ENCODE measurements at regions not wholly inside any gene's neighbourhood (a gene's known extent, or its start where the extent isn't known, plus 50 kb on each side); places are given as distances from the start of the nearest gene placed in this dataset.
"Not testable (repeated sequence)": the region's sequence is repeated elsewhere in the genome, so short reads cannot be mapped to it uniquely, and the experiment has no call there.

DNA sequence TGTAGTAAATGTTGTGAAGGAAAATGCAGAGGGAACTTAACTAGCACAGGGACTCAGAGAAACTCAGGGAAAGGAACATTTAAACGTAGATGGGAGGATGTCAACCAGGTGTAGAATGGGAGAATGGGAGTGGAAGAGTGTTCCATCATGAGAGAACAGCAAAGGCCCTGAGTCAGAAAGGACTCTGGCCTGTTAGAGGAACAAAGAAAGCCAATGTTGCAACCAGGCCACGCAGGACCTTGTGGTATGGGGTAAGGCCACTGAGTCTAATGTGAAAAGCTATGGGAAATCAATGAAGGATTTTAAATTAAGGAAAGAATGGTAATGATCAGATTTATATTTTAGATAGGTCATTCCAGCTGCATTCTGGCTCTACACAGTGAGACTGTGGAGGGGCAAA, 76.6 kb upstream of the NBPF26 start:
- H3K9me3 ChIP-seq; H3K4me1 ChIP-seq; H3K27me3 ChIP-seq; H3K27ac ChIP-seq; DNase-seq; H3K36me3 ChIP-seq; H3K4me3 ChIP-seq; intact Hi-C loops (cut with DNase I; ENCODE audit: low total_unique reads): not testable (repeated sequence)
- WGBS, 5 donors: no CpG with 5 or more reads among the region's 2 CpGs

DNA sequence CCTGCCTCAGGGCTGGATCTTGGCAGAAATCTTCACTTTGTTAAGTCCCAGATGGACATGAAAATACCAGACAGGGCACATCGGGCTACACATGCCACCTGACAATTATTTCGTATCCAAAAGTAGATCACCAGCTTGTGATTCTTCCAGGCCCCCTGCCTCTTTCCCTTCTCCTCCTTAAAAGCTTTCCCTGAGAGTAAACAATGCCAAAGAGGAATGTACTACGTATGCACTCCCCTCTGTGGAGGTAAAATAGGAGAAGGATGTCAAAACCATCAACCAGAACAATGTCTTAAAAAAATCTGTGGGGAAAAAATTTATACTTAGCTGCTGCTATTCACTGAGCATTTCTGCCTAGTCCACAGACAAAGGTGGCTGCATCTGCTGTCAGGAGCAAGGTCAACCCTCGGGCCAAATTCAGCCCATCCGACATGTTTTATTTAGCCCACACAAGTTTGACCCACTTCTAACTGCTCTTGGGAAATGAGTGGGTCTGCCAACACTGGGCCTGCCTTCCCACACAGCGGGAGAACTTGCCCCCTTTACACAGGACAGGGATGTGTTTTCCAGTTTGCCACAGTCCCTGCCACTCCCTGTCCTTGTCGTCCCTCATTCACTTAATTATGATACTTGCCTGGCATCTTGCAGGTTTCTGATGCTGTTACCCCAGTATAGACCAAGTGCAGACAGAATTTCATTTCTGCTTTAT, 74.7 kb upstream of the NBPF26 start:
- H3K36me3 ChIP-seq; H3K4me3 ChIP-seq; H3K27me3 ChIP-seq; H3K4me1 ChIP-seq; intact Hi-C loops (cut with DNase I; ENCODE audit: low total_unique reads); H3K27ac ChIP-seq; H3K9me3 ChIP-seq; DNase-seq: not testable (repeated sequence)
- WGBS, 5 donors: no CpG with 5 or more reads among the region's 7 CpGs

DNA sequence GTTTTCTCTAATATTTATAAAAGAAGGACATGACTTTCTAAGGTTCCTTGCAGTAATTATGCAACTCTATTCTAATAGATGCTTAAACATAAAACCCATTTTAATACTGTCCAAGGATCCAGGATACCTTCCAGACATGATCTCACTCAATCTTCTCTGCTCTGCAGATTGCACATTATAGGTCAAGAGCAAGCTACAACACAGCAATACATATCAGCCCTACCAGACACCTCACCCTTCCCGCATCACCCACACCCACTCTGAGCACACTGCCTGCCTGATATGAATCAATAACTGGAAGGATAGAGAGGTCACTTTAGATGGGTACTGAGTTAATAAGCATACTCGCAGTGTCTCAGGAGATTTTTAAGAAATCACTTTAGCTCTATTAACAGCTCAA, 74.0 kb upstream of the NBPF26 start:
- WGBS, 5 donors: no CpG with 5 or more reads among the region's 2 CpGs
- H3K9me3 ChIP-seq; DNase-seq; H3K4me3 ChIP-seq; H3K27me3 ChIP-seq; H3K36me3 ChIP-seq; H3K4me1 ChIP-seq; H3K27ac ChIP-seq; intact Hi-C loops (cut with DNase I; ENCODE audit: low total_unique reads): not testable (repeated sequence)

DNA sequence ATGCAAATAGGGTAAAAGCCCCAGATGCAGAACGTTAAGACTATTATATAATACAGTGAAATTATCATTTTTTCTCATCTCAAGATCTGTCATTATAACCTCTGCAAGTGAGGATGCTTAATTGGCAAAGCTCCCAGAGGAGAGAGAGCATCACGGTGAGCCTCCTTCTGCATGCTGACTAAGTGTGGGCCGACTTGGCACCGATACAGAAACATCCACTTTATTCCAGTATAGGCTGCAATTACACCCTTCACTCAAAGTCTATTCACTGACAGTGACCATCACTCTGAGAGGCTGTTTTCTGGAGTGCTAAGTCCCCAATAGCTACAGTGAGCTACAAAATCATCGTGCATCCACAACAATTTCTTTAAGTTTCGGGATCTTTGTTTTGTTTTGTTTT, 69.6 kb upstream of the NBPF26 start:
- H3K36me3 ChIP-seq; H3K9me3 ChIP-seq; intact Hi-C loops (cut with DNase I; ENCODE audit: low total_unique reads); H3K4me3 ChIP-seq; H3K27ac ChIP-seq; H3K4me1 ChIP-seq; DNase-seq; H3K27me3 ChIP-seq: not testable (repeated sequence)
- 14 to 36% (median 19%) methylated on average over 1 of the region's 6 CpGs; no CpG with 5 or more reads in 2 of the 5 donors for WGBS, 5 donors

DNA sequence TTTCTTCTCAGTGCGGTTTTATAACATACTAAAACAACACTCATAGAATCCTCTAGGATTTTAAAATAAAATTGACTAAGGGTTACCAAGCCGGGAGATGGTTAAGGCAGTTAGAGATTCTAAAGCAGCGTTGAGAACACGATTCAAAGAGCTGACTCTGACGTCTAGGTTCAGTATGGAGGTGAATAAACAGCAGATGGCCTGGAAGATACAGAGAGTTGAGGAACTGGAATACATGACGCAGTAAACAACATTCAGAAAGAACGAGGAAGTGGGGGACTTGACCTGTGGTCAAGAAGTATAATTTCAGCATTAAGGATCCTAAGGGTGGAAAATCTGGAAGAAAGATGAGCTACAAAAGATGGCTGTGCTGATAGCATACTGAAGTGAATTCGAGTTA, 68.4 kb upstream of the NBPF26 start:
- H3K4me3 ChIP-seq; H3K9me3 ChIP-seq; H3K36me3 ChIP-seq; H3K4me1 ChIP-seq; H3K27ac ChIP-seq; intact Hi-C loops (cut with DNase I; ENCODE audit: low total_unique reads); DNase-seq; H3K27me3 ChIP-seq: not testable (repeated sequence)
- no CpG with 5 or more reads among the region's 8 CpGs for WGBS, 5 donors

DNA sequence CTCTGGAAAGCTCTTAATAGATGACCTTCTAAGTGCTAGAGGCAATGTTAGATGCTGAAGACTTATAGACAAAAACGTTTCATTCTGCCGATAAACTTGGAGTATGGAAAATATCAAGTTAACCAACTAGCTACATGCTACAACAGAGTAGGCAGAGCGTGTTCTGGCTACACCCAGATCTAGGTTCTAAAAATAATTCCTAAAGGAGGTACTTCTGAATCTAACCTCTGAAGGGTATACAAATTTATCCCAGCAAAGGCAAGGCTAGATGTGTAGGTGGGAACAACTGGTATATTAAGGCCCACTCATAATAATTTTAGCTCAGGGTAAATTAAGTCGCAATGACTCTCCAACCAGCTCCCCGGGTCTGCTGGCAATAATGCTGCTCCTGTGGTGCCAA, 67.6 kb upstream of the NBPF26 start:
- H3K27me3 ChIP-seq; H3K36me3 ChIP-seq; H3K9me3 ChIP-seq; H3K27ac ChIP-seq; H3K4me3 ChIP-seq; intact Hi-C loops (cut with DNase I; ENCODE audit: low total_unique reads); DNase-seq; H3K4me1 ChIP-seq: not testable (repeated sequence)
- no CpG with 5 or more reads among the region's 5 CpGs for WGBS, 5 donors

DNA sequence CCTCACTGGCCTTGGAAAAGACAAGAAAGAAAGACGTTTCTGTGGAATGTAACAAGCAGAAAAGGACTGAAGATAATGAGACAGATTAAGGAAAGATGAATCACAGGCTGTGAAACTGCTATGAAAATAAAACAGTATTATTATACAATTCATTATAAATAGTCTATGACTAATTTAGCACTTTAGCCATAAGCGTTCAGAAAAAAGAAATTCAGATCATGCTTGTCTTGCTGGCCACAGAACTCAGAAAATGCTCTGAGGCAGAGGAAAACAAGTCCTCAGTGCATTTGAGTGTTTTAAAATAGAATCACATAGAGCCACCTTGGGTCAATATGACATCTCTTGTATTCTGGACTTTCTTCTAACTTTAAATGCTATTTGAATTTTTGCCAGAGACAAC, 65.9 kb upstream of the NBPF26 start:
- H3K4me1 ChIP-seq; H3K4me3 ChIP-seq; H3K36me3 ChIP-seq; H3K27ac ChIP-seq; DNase-seq; H3K27me3 ChIP-seq; H3K9me3 ChIP-seq; intact Hi-C loops (cut with DNase I; ENCODE audit: low total_unique reads): not testable (repeated sequence)
- WGBS, 5 donors: 67% methylated on average over 1 of the region's 2 CpGs; no CpG with 5 or more reads in 4 of the 5 donors

DNA sequence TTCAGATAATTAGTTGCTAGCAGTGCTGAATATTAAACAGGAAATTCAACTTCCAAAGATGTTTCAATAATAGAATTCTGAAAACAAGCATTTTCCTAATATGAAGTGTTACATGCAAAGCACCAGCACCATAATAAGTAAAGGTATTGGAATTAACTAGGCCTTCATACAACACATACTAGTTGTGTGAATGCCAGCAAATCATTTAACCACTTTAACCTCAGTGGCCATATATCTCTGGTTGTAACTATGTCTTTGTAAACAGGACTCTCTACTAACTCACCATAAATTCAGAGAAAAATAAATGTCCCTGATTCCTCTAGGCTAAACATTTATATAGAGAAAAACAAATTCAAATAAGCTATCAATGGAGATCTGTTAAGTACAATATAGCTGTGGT, 65.1 kb upstream of the NBPF26 start:
- H3K36me3 ChIP-seq; H3K9me3 ChIP-seq; DNase-seq; H3K4me3 ChIP-seq; H3K27ac ChIP-seq; intact Hi-C loops (cut with DNase I; ENCODE audit: low total_unique reads); H3K4me1 ChIP-seq; H3K27me3 ChIP-seq: not testable (repeated sequence)

DNA sequence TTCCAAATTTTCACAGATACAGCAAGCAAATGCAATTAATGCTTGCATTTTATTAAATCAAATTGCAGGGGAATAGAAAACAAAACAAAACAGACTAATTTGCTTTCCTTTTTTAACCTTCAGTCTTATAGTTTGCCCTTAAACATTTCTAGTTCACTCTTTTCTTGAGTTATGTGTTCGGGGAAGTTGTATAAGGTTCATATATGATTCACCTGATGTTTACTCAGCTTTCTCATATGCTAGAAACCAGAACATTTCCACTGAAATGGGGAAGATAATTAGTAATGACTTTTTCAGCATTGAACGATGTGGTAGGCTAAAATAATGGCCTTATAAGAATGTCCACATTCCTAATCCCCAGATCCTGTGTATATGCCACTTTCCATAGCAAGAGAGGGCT, 64.6 kb upstream of the NBPF26 start:
- H3K4me1 ChIP-seq; intact Hi-C loops (cut with DNase I; ENCODE audit: low total_unique reads); H3K9me3 ChIP-seq; H3K4me3 ChIP-seq; H3K27ac ChIP-seq; H3K27me3 ChIP-seq; H3K36me3 ChIP-seq; DNase-seq: not testable (repeated sequence)
- WGBS, 5 donors: no CpG with 5 or more reads among the region's 2 CpGs

DNA sequence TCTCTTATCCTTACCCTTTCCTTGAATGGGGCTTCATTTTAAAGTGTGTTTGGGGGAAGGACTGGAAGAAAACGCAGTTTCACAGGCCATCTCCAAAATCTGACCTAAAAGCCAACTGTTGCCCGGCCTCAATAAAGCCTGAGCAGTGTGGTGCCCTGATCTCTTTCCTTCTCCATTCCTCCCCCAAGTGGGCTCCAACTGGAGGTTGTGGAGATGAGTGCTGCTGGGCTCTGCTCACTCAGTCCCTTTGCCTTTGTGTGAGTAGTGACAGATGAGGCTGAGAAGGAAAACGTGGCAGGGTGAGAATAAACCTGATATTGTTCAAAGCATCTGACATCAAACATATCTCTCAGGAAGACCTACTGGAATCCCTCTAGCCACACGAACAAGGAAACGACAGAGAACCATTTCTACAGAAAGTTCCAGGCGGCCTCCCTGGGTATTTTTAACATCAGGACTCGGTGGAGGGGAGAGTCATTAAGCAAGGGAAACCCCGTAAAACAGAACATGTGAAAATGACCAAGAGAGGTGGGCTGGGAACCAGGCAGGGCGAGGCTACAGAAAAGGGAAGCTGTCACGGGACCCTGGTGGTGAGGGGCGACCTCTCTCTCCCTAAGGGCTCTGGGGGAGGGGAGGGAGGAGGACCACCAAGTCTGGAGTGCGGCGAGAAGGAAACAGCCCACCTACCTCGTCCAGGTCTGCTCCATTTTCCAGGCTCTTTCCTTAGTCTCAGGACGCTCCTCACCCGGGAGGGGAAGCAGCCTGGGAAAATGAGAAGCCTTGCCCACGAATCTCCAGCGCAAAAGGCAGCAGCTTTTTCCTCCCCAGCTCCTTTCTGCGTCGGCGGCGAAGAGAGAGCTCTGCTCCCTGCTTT, 59.1 kb upstream of the NBPF26 start:
- H3K36me3 ChIP-seq; H3K9me3 ChIP-seq; DNase-seq; H3K4me1 ChIP-seq; intact Hi-C loops (cut with DNase I; ENCODE audit: low total_unique reads); H3K27me3 ChIP-seq: not testable (repeated sequence)
- H3K27ac ChIP-seq: peak overlapping the region in 1 of 5 donors; percentile 74
- 10 to 47% (median 22%) methylated on average over 1 to 10 of the region's 22 CpGs; no CpG with 5 or more reads in 1 of the 5 donors for WGBS, 5 donors
- H3K4me3 ChIP-seq: peak overlapping the region in 2 of 4 donors; percentile 20 to 37

Measured in stomach (tissue), 8 donors.